ENCODE measurements at regions not wholly inside any gene's neighbourhood (a gene's known extent, or its start where the extent isn't known, plus 50 kb on each side); places are given as distances from the start of the nearest gene placed in this dataset.

GRCh38 chr20:22430154-22430745, 154.1 kb downstream of the FOXA2 start (continued):
- no peak for TF ChIP-seq ZBTB37 (CRISPR knock-in tag; IDR thresholded peaks at IDR 0.05)
- TF ChIP-seq ISX (CRISPR knock-in tag; conservative IDR thresholded peaks at IDR 0.05) = no peak
- no peak for TF ChIP-seq ZSCAN31 (CRISPR knock-in tag; IDR thresholded peaks at IDR 0.05; ENCODE audit: low read depth)
- no peak for TF ChIP-seq ZFX (CRISPR knock-in tag; IDR thresholded peaks at IDR 0.05; ENCODE audit: low read depth)
- no peak for TF ChIP-seq ZNF781 (CRISPR knock-in tag; IDR thresholded peaks at IDR 0.05; ENCODE audit: borderline replicate concordance, not compliant biosample characterization)
- TF ChIP-seq ZFY (CRISPR knock-in tag; IDR thresholded peaks at IDR 0.05) = no peak; the same call in 1 of the 2 replicates
- no peak for TF ChIP-seq ARNT (IDR thresholded peaks at IDR 0.05)
- TF ChIP-seq PAXIP1 (CRISPR knock-in tag; conservative IDR thresholded peaks at IDR 0.05) = no peak
- TF ChIP-seq ZNF30 (CRISPR knock-in tag; IDR thresholded peaks at IDR 0.05) = no peak
- no peak for TF ChIP-seq SKI (IDR thresholded peaks at IDR 0.05; ENCODE audit: partially characterized antibody)
- no peak for TF ChIP-seq ZZZ3 (CRISPR knock-in tag; IDR thresholded peaks at IDR 0.05; ENCODE audit: borderline replicate concordance)
- no peak; the same call in 1 of the 2 replicates for TF ChIP-seq ZNF691 (CRISPR knock-in tag; IDR thresholded peaks at IDR 0.05; ENCODE audit: borderline replicate concordance, low read depth)
- TF ChIP-seq THAP9 (CRISPR knock-in tag; IDR thresholded peaks at IDR 0.05; ENCODE audit: borderline replicate concordance) = peak; percentile 56; the same call in 1 of the 2 replicates
- no peak for TF ChIP-seq ZXDC (CRISPR knock-in tag; IDR thresholded peaks at IDR 0.05)
- TF ChIP-seq SALL1 (CRISPR knock-in tag; IDR thresholded peaks at IDR 0.05) = peak; percentile 85; the same call in 1 of the 2 replicates
- TF ChIP-seq ZNF224 (CRISPR knock-in tag; IDR thresholded peaks at IDR 0.05) = no peak
- TF ChIP-seq RBAK (CRISPR knock-in tag; IDR thresholded peaks at IDR 0.05) = 0 out of 2 replicates have a peak, but pooled peaks have one; percentile 6

Data from HepG2 (cell line).